K562 (cell line): ENCODE measurements at regions not wholly inside any gene's neighbourhood (a gene's known extent, or its start where the extent isn't known, plus 50 kb on each side); places are given as distances from the start of the nearest gene placed in this dataset.

Experiments used
- BDP1 ChIP-seq: IDR thresholded peaks from 3 replicates; pipeline ENCODE4 v1.6.1; 2011; ENCODE audit not compliant: insufficient read length, insufficient read depth
- CTCF ChIP-seq, 3 experiments: IDR thresholded peaks in 2 of 3; conservative IDR thresholded peaks in 1 of 3; 2 replicates each; pipeline ENCODE4 v1.5.1; 2011 to 2012; ENCODE audit warnings: low read length in 3 of 3, mild to moderate bottlenecking in 3 of 3, control low read depth in 2 of 3, improper control_type of control experiment in 1 of 3, inconsistent platforms in 1 of 3, low read depth in 1 of 3, mixed read lengths in 1 of 3, moderate library complexity in 1 of 3; ENCODE audit not compliant: insufficient read depth in 2 of 3
- EGR1 ChIP-seq: fragments of 450-650 bp; conservative IDR thresholded peaks from 2 replicates; pipeline ENCODE4 v1.6.1; 2017; ENCODE audit warnings: mild to moderate bottlenecking
- FOXA1 ChIP-seq: fragments of 450-650 bp; IDR thresholded peaks from 2 replicates; pipeline ENCODE4 v1.6.1; 2016; ENCODE audit warnings: mild to moderate bottlenecking, borderline replicate concordance
- FOXO4 ChIP-seq: fragments of 450-650 bp; formaldehyde crosslinking; IDR thresholded peaks from 2 replicates; pipeline ENCODE4 v1.4.0; 2020; ENCODE audit warnings: mild to moderate bottlenecking, moderate library complexity
- FOXP1 ChIP-seq: sonication (generic); formaldehyde crosslinking; IDR thresholded peaks from 2 replicates; pipeline ENCODE4 v1.8.0; 2022; ENCODE audit warnings: mild to moderate bottlenecking, missing genetic modification reagents
- NRF1 ChIP-seq, 2 experiments: fragments of 450-650 bp; IDR thresholded peaks in 1 of 2; conservative IDR thresholded peaks in 1 of 2; 2 replicates each; pipeline ENCODE4 v1.6.1; 2014; ENCODE audit warnings: mild to moderate bottlenecking in 2 of 2
- POLR2A ChIP-seq: fragments of 450-650 bp; conservative IDR thresholded peaks from 2 replicates; pipeline ENCODE4 v1.6.1; 2016
- POLR2AphosphoS5 ChIP-seq: IDR thresholded peaks from 2 replicates; pipeline ENCODE4 v1.6.1; 2011; ENCODE audit warnings: mild to moderate bottlenecking, low read depth, low read length, moderate library complexity; ENCODE audit not compliant: control insufficient read depth, insufficient read depth
- SMAD1 ChIP-seq: fragments of 150-350 bp; IDR thresholded peaks from 2 replicates; pipeline ENCODE4 v1.6.1; 2014; ENCODE audit warnings: low read length, low read depth; ENCODE audit not compliant: partially characterized antibody
- TOE1 ChIP-seq, 2 experiments: fragments of 450-650 bp in 1 of 2; sonication (generic) in 1 of 2; formaldehyde crosslinking in 1 of 2; IDR thresholded peaks; 2 replicates each; pipeline versions ENCODE4 v1.7.1 to v1.8.0; 2016 to 2022; ENCODE audit warnings: borderline replicate concordance in 2 of 2, mild to moderate bottlenecking in 2 of 2, antibody characterized with exemption in 1 of 2, inconsistent platforms in 1 of 2, low read depth in 1 of 2, missing genetic modification reagents in 1 of 2, moderate library complexity in 1 of 2
- ZNF146 ChIP-seq: IDR thresholded peaks from one replicate; pipeline ENCODE4 v1.6.1; 2018; ENCODE audit warnings: missing compliant biosample characterization; ENCODE audit not compliant: unreplicated experiment
- TF ChIP-seq, protein P1 (sequence below): sonication (generic); formaldehyde crosslinking; IDR thresholded peaks from 2 replicates; pipeline ENCODE4 v1.8.1; 2022; ENCODE audit warnings: missing genetic modification reagents
- TF ChIP-seq, protein P2 (sequence below): sonication (generic); formaldehyde crosslinking; IDR thresholded peaks from 2 replicates; pipeline ENCODE4 v1.9.0; 2022; ENCODE audit warnings: mild to moderate bottlenecking, missing genetic modification reagents

DNA sequence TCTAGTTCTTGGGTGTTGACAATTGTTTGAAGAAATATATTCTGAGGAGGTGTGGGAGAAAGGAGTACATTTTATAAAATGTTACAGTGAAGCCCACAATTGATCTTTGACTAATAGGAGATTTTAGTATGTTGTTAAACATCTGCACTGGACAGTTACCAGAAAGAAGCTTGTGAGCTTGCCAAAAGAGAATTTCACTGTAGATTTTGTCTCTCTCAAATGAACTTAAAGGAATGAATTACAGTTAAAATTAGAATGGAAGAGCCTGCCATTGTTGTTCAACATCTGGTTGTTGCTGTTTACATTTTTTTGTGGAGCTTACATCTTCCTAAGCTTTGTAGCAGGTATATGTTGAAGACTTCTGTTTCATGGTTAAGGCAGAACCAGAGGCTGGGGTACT, 620.5 kb upstream of the CCDC179 start:
- no peak for TF ChIP-seq FOXP1 (CRISPR knock-in tag)
- TF ChIP-seq EGR1: no peak
- no peak for TF ChIP-seq FOXA1
- TF ChIP-seq POLR2AphosphoS5: no peak
- TF ChIP-seq, protein P1, sequence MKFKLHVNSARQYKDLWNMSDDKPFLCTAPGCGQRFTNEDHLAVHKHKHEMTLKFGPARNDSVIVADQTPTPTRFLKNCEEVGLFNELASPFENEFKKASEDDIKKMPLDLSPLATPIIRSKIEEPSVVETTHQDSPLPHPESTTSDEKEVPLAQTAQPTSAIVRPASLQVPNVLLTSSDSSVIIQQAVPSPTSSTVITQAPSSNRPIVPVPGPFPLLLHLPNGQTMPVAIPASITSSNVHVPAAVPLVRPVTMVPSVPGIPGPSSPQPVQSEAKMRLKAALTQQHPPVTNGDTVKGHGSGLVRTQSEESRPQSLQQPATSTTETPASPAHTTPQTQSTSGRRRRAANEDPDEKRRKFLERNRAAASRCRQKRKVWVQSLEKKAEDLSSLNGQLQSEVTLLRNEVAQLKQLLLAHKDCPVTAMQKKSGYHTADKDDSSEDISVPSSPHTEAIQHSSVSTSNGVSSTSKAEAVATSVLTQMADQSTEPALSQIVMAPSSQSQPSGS: no peak
- TF ChIP-seq TOE1 (IDR thresholded peaks at IDR 0.05; ENCODE audit: borderline replicate concordance): no peak
- no peak for TF ChIP-seq TOE1 (CRISPR knock-in tag; IDR thresholded peaks at IDR 0.05; ENCODE audit: borderline replicate concordance, low read depth)
- TF ChIP-seq, protein P2, sequence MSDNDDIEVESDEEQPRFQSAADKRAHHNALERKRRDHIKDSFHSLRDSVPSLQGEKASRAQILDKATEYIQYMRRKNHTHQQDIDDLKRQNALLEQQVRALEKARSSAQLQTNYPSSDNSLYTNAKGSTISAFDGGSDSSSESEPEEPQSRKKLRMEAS (CRISPR knock-in tag): no peak
- TF ChIP-seq BDP1: no peak
- no peak for TF ChIP-seq SMAD1
- TF ChIP-seq CTCF (IDR thresholded peaks at IDR 0.05 in 2 of 3, conservative IDR thresholded peaks at IDR 0.05 in 1 of 3; ENCODE audit: insufficient read depth in 2 of 3, low read depth in 1 of 3, low read length in 3 of 3): no peak
- no peak for TF ChIP-seq FOXO4 (CRISPR knock-in tag)
- no peak for TF ChIP-seq NRF1 (conservative IDR thresholded peaks at IDR 0.05 in 1 of 2, IDR thresholded peaks at IDR 0.05 in 1 of 2)
- TF ChIP-seq POLR2A: no peak
- no peak for TF ChIP-seq ZNF146 (CRISPR knock-in tag)
